ENCODE measurements at regions not wholly inside any gene's neighbourhood (a gene's known extent, or its start where the extent isn't known, plus 50 kb on each side); places are given as distances from the start of the nearest gene placed in this dataset.

DNA sequence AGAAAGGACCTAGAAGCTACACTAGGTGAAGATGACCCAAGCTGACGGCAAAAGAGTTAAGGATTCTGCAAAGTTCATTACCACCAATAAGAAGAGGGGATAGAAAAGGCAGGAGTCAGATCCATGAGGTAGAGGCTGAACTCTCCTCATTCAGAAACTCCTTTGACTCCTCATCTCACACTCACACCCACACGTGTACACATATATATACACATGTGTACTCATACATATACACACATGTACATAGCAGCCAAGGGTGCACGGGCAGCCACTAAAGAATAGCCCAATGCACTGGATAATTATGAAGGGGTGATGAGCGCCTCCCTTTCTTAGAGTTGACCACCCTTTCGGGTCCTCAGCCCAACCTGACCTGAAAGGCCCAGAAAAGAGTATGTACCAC, 476.8 kb downstream of the NTRK3 start:
- no peaks in the 10 kb centered on the region for H3K4me1 ChIP-seq (ENCODE audit: control insufficient read depth, insufficient read depth, low read length)
- POLR2A ChIA-PET = no interaction called here
- no peak overlapping the region for H3K27ac ChIP-seq (ENCODE audit: low read length)
- ATAC-seq = no peak
- CTCF ChIA-PET = interaction anchor here (0.7 kb wide), 1 partner anchor 50 kb away, joined by 3 read pairs; no protein-coding TSS in a partner anchor
- no peaks in the 10 kb centered on the region for H3K27me3 ChIP-seq (ENCODE audit: control insufficient read depth, insufficient read depth, low read length)
- intact Hi-C loops (cut with micrococcal nuclease; ENCODE audit: unreplicated experiment) = no loop called here
- in situ Hi-C loops (cut with HindIII; ENCODE audit: low pct_unique_long_range_greater_than_20kb, low sequenced_read_pairs) = no loop called here
- no peak for DNase-seq (ENCODE audit: low read depth, low spot score)
- no peaks in the 10 kb centered on the region for H3K9me3 ChIP-seq (ENCODE audit: control insufficient read depth, insufficient read depth, low read depth, low read length)
- TF ChIP-seq, protein P1, sequence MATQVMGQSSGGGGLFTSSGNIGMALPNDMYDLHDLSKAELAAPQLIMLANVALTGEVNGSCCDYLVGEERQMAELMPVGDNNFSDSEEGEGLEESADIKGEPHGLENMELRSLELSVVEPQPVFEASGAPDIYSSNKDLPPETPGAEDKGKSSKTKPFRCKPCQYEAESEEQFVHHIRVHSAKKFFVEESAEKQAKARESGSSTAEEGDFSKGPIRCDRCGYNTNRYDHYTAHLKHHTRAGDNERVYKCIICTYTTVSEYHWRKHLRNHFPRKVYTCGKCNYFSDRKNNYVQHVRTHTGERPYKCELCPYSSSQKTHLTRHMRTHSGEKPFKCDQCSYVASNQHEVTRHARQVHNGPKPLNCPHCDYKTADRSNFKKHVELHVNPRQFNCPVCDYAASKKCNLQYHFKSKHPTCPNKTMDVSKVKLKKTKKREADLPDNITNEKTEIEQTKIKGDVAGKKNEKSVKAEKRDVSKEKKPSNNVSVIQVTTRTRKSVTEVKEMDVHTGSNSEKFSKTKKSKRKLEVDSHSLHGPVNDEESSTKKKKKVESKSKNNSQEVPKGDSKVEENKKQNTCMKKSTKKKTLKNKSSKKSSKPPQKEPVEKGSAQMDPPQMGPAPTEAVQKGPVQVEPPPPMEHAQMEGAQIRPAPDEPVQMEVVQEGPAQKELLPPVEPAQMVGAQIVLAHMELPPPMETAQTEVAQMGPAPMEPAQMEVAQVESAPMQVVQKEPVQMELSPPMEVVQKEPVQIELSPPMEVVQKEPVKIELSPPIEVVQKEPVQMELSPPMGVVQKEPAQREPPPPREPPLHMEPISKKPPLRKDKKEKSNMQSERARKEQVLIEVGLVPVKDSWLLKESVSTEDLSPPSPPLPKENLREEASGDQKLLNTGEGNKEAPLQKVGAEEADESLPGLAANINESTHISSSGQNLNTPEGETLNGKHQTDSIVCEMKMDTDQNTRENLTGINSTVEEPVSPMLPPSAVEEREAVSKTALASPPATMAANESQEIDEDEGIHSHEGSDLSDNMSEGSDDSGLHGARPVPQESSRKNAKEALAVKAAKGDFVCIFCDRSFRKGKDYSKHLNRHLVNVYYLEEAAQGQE (IDR thresholded peaks at IDR 0.05; ENCODE audit: insufficient read depth in 1 of 2, low read depth in 2 of 2, low read length in 1 of 2) = no peak
- no peaks in the 10 kb centered on the region for H3K36me3 ChIP-seq (ENCODE audit: control insufficient read depth, insufficient read depth, low read length)
- no TSS peak for BruUV-seq (replicated peaks)
- no peak overlapping the region for H3K4me3 ChIP-seq (ENCODE audit: low read depth in 2 of 2, low read length in 2 of 2)

DNA sequence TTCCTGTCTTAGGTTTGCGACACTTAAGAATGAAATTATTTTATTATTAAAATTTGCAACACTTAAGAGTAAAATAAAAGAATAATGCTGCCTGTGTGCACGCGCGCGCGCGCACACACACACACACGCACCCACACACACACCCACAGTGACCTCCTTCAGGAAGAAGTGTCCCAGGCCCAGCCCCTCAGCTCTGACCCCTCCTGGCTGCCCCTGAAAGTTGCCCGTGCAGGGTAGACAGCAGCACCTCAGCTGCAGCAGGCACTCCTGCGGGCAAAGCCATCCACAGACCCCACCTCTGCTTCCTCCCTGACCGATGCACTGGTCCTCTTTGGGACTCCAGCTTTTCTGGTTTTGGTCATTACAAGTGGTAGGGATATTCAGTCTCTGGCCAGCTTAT, 478.2 kb downstream of the NTRK3 start:
- ATAC-seq = no peak
- Histone ChIP-seq H3K27ac (ENCODE audit: low read length) (no peak overlapping the region), H3K36me3 (ENCODE audit: control insufficient read depth, insufficient read depth, low read length) (no peaks in the 10 kb centered on the region), H3K9me3 (ENCODE audit: control insufficient read depth, insufficient read depth, low read depth, low read length) (no peaks in the 10 kb centered on the region), H3K4me1 (ENCODE audit: control insufficient read depth, insufficient read depth, low read length) (no peaks in the 10 kb centered on the region), H3K27me3 (ENCODE audit: control insufficient read depth, insufficient read depth, low read length) (no peaks in the 10 kb centered on the region), H3K4me3 (ENCODE audit: low read depth in 2 of 2, low read length in 2 of 2) (no peak overlapping the region)
- intact Hi-C loops (cut with micrococcal nuclease; ENCODE audit: unreplicated experiment) = no loop called here
- CTCF ChIA-PET = no interaction called here
- in situ Hi-C loops (cut with HindIII; ENCODE audit: low pct_unique_long_range_greater_than_20kb, low sequenced_read_pairs) = no loop called here
- no peak for DNase-seq (ENCODE audit: low read depth, low spot score)
- POLR2A ChIA-PET = no interaction called here
- TF ChIP-seq TCF7L2 (IDR thresholded peaks at IDR 0.05; ENCODE audit: low read depth, low read length) (no peak), POLR2AphosphoS5 (IDR thresholded peaks at IDR 0.05; ENCODE audit: low read depth, low read length) (no peak), SIN3A (IDR thresholded peaks at IDR 0.05; ENCODE audit: borderline replicate concordance, insufficient read depth, low read depth, low read length) (no peak)
- TF ChIP-seq, protein P1 (IDR thresholded peaks at IDR 0.05; ENCODE audit: insufficient read depth in 1 of 2, low read depth in 2 of 2, low read length in 1 of 2) = no peak
- TF ChIP-seq, protein P2, sequence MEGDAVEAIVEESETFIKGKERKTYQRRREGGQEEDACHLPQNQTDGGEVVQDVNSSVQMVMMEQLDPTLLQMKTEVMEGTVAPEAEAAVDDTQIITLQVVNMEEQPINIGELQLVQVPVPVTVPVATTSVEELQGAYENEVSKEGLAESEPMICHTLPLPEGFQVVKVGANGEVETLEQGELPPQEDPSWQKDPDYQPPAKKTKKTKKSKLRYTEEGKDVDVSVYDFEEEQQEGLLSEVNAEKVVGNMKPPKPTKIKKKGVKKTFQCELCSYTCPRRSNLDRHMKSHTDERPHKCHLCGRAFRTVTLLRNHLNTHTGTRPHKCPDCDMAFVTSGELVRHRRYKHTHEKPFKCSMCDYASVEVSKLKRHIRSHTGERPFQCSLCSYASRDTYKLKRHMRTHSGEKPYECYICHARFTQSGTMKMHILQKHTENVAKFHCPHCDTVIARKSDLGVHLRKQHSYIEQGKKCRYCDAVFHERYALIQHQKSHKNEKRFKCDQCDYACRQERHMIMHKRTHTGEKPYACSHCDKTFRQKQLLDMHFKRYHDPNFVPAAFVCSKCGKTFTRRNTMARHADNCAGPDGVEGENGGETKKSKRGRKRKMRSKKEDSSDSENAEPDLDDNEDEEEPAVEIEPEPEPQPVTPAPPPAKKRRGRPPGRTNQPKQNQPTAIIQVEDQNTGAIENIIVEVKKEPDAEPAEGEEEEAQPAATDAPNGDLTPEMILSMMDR (IDR thresholded peaks at IDR 0.05) = no peak
- no TSS peak for BruUV-seq (replicated peaks)
